Loucy (cell line): ENCODE measurements at regions not wholly inside any gene's neighbourhood (a gene's known extent, or its start where the extent isn't known, plus 50 kb on each side); places are given as distances from the start of the nearest gene placed in this dataset.
"Not testable (repeated sequence)": the region's sequence is repeated elsewhere in the genome, so short reads cannot be mapped to it uniquely, and the experiment has no call there.

Source experiments
- H2AFZ ChIP-seq: fragments of 200-600 bp; sonication (generic); 2 replicates; pipeline ENCODE4 v1.6.0; 2016; ENCODE audit warnings: antibody characterized with exemption, mild to moderate bottlenecking, low read length, moderate library complexity
- H3F3A ChIP-seq: fragments of 200-600 bp; 2 replicates; pipeline ENCODE4 v1.6.0; 2016; ENCODE audit warnings: antibody characterized with exemption, low read depth, mild to moderate bottlenecking
- H3K27me3 ChIP-seq: fragments of 200-600 bp; sonication (generic); 2 replicates; pipeline ENCODE4 v1.6.1; 2014; ENCODE audit warnings: low read length, mild to moderate bottlenecking; ENCODE audit not compliant: insufficient read depth, poor library complexity, severe bottlenecking
- H3K36me3 ChIP-seq: fragments of 200-600 bp; sonication (generic); 2 replicates; pipeline ENCODE4 v1.6.1; 2016; ENCODE audit warnings: low read length; ENCODE audit not compliant: insufficient read depth
- H3K4me1 ChIP-seq: fragments of 200-600 bp; sonication (generic); 2 replicates; pipeline ENCODE4 v1.5.1; 2014; ENCODE audit warnings: low read length, mild to moderate bottlenecking; ENCODE audit not compliant: insufficient read depth, poor library complexity, severe bottlenecking
- H3K4me2 ChIP-seq: fragments of 200-600 bp; sonication (generic); 2 replicates; pipeline ENCODE4 v1.6.0; 2014; ENCODE audit warnings: antibody characterized with exemption, low read length, low read depth, mild to moderate bottlenecking; ENCODE audit not compliant: poor library complexity, severe bottlenecking
- H3K4me3 ChIP-seq: fragments of 200-600 bp; sonication (generic); 2 replicates; pipeline ENCODE4 v1.5.1; 2014; ENCODE audit warnings: low read length, mild to moderate bottlenecking, mixed read lengths; ENCODE audit not compliant: poor library complexity, severe bottlenecking
- H3K79me2 ChIP-seq: fragments of 200-600 bp; sonication (generic); 2 replicates; pipeline ENCODE4 v1.6.1; 2014; ENCODE audit warnings: low read length; ENCODE audit not compliant: insufficient read depth
- H3K9ac ChIP-seq: fragments of 200-600 bp; sonication (generic); 2 replicates; pipeline ENCODE4 v1.6.0; 2014; ENCODE audit warnings: mild to moderate bottlenecking, low read depth, low read length, moderate library complexity; ENCODE audit not compliant: poor library complexity, severe bottlenecking
- H3K9me2 ChIP-seq: fragments of 200-600 bp; sonication (generic); replicated peaks from 2 replicates; pipeline ENCODE4 v1.6.1; 2016; ENCODE audit warnings: low read depth, low read length, mixed read lengths
- H3K9me3 ChIP-seq: fragments of 200-600 bp; sonication (generic); 2 replicates; pipeline ENCODE4 v1.6.1; 2014; ENCODE audit warnings: mild to moderate bottlenecking, antibody characterized with exemption, low read length, low read depth; ENCODE audit not compliant: insufficient read depth
- H4K20me1 ChIP-seq: fragments of 200-600 bp; sonication (generic); 2 replicates; pipeline ENCODE4 v1.6.0; 2014; ENCODE audit warnings: antibody characterized with exemption, low read length, mild to moderate bottlenecking; ENCODE audit not compliant: insufficient read depth, poor library complexity, severe bottlenecking

GRCh38 chr11:67906969-67907368, 96.9 kb downstream of the UNC93B1 start:
- H3K4me1 ChIP-seq, H3K27me3 ChIP-seq, H3K4me3 ChIP-seq, H3K9me2 ChIP-seq, H3K79me2 ChIP-seq, H2AFZ ChIP-seq, H3F3A ChIP-seq, H3K9me3 ChIP-seq, H4K20me1 ChIP-seq, H3K36me3 ChIP-seq, H3K9ac ChIP-seq, H3K4me2 ChIP-seq: not testable (repeated sequence)

DNA sequence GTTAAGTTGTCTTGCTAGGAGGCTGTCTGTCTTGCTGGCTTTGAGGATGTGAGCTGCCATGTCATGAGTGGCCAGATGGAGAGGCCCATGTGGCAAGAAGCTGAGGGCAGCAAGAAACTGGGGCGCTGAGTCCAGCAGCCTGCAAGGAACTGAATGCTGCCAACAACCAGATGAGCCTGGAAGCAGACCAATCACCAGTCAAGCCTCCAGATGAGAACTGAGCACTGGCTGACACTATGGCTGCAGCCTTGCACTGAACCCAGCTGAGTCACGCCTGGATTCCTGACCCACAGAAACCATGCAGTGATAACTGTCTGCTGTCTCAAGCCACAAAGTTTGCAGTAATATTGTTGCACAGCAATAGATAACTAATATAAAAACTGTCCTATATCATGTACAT, 104.4 kb downstream of the UNC93B1 start:
- H3F3A ChIP-seq, H3K9me3 ChIP-seq, H3K4me2 ChIP-seq, H3K9me2 ChIP-seq, H3K79me2 ChIP-seq, H3K4me3 ChIP-seq, H2AFZ ChIP-seq, H3K9ac ChIP-seq, H3K36me3 ChIP-seq, H4K20me1 ChIP-seq, H3K27me3 ChIP-seq, H3K4me1 ChIP-seq: not testable (repeated sequence)

DNA sequence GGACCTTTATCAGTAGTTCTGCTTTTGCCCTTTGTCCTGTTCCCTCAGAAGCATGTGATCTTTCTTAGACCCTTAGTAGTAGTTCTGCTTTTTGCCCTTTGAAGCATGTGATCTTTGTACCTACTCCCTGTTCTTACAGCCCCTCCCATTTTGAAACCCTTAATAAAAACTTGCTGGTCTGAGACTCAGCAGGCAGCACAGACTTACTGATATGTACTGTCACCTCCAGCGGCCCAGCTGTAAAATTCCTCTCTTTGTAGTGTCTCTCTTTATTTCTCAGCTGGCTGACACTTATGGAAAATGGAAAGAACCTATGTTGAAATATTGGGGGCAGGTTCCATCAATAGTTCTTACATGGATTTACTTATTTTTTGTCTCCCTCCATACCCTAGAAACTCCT, 110.4 kb downstream of the UNC93B1 start:
- H4K20me1 ChIP-seq, H3K36me3 ChIP-seq, H3K4me2 ChIP-seq, H3K4me1 ChIP-seq, H3K79me2 ChIP-seq, H3K9me2 ChIP-seq, H2AFZ ChIP-seq, H3K27me3 ChIP-seq, H3K9ac ChIP-seq, H3K4me3 ChIP-seq, H3F3A ChIP-seq, H3K9me3 ChIP-seq: not testable (repeated sequence)

- not testable (repeated sequence) for H3K4me1 ChIP-seq, H3K9me3 ChIP-seq, H3F3A ChIP-seq, H4K20me1 ChIP-seq, H3K4me2 ChIP-seq, H3K27me3 ChIP-seq, H3K79me2 ChIP-seq, H3K9me2 ChIP-seq, H3K9ac ChIP-seq, H3K36me3 ChIP-seq, H2AFZ ChIP-seq, H3K4me3 ChIP-seq
Measured at GRCh38 chr11:67889646-67890045, 114.3 kb downstream of the UNC93B1 start.

DNA sequence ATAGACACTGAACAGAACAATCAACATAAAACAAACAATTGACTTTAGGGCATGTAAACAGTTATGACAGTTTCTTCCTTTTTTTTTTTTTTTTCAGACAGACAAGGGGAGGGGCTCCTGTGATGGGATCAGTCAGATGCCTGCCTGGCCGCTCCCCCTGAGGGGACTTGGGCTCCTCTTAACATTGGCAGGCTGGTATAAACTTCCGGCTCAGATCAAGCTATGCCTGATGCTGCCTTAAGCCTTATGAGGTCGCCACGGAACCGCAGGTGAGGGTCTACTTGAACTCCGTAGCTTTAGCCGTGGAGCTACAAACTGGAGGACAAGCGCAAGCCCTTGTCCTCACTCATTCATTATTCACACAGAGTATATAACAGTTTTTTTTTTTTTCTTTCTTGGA, 115.8 kb downstream of the UNC93B1 start:
- H3K79me2 ChIP-seq, H3K36me3 ChIP-seq, H2AFZ ChIP-seq, H3K27me3 ChIP-seq, H3K4me1 ChIP-seq, H3K4me3 ChIP-seq, H3K9me3 ChIP-seq, H3F3A ChIP-seq, H3K9me2 ChIP-seq, H4K20me1 ChIP-seq, H3K9ac ChIP-seq, H3K4me2 ChIP-seq: not testable (repeated sequence)

- not testable (repeated sequence) for H3K9ac ChIP-seq, H3K4me1 ChIP-seq, H3K4me2 ChIP-seq, H3F3A ChIP-seq, H3K4me3 ChIP-seq, H3K27me3 ChIP-seq, H2AFZ ChIP-seq, H3K79me2 ChIP-seq, H3K36me3 ChIP-seq, H3K9me2 ChIP-seq, H3K9me3 ChIP-seq, H4K20me1 ChIP-seq
Measured at GRCh38 chr11:67886672-67887071, 117.2 kb downstream of the UNC93B1 start.

DNA sequence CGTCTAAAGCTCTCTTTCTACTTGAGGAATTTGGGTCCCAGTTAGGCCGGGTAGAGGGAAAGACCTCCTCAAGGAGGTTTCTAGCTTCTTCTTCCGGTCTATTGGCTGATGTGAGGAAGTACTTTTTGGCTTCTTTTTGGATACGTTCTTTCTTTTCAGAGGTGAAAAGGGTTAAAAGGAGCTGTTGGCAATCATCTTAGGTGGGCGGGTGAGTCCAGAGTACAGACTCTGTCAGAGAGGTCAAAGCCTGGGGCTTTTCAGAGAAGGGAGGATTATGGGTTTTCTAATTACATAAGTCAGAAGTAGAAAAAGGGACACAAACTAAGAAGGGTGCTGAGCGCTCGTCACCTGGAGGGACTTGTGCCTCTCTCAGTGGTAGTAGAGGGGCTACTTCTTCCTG, 117.7 kb downstream of the UNC93B1 start:
- H3K27me3 ChIP-seq, H3K4me3 ChIP-seq, H3K4me2 ChIP-seq: not testable (repeated sequence)

DNA sequence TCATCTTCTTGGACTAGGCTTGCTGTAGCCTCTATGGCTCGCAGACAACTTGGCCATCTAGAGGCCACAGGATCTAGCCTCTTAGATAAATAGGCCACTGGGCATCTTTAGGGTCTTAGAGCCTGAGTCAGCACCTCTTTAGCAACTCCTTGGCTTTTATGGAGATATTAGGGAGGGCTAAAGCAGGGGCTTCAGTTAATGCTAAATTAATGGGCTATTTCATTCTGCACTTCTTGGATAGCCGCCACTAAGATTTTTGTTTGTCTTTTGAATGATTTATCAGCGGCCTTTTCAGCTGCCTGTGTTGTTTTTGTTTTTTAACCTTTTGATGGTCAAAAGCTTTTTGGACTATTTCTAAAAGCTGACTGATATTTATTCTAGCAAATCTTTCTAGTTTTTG, 118.3 kb downstream of the UNC93B1 start:
- H3K79me2 ChIP-seq, H3K9me3 ChIP-seq, H2AFZ ChIP-seq, H3K4me3 ChIP-seq, H3K27me3 ChIP-seq, H3F3A ChIP-seq, H3K4me1 ChIP-seq, H4K20me1 ChIP-seq, H3K9me2 ChIP-seq, H3K9ac ChIP-seq, H3K36me3 ChIP-seq: not testable (repeated sequence)
- H3K4me2 ChIP-seq, result peak overlapping the region; percentile 46

More for the DNA sequence above, 117.7 kb downstream of the UNC93B1 start:
- not testable (repeated sequence) for H3K4me1 ChIP-seq, H3K9ac ChIP-seq, H3K9me2 ChIP-seq, H3K79me2 ChIP-seq, H2AFZ ChIP-seq, H4K20me1 ChIP-seq, H3K36me3 ChIP-seq, H3K9me3 ChIP-seq, H3F3A ChIP-seq
